IMR-90 (cell line): ENCODE measurements at regions not wholly inside any gene's neighbourhood (a gene's known extent, or its start where the extent isn't known, plus 50 kb on each side); places are given as distances from the start of the nearest gene placed in this dataset.

Experiments
- POLR2A ChIP-seq: IDR thresholded peaks from 2 replicates; pipeline ENCODE4 v1.6.1; 2012; ENCODE audit warnings: mild to moderate bottlenecking, low read depth, low read length
- RAD21 ChIP-seq: IDR thresholded peaks from 2 replicates; pipeline ENCODE4 v1.6.1; 2012; ENCODE audit warnings: low read length, improper control_type of control experiment
- SMC3 ChIP-seq: fragments of 150-350 bp; IDR thresholded peaks from 2 replicates; pipeline ENCODE4 v1.6.1; 2016; ENCODE audit warnings: low read depth, mild to moderate bottlenecking, antibody characterized with exemption, low read length, moderate library complexity
- TF ChIP-seq, protein P1 (sequence below): conservative IDR thresholded peaks from 2 replicates; pipeline ENCODE4 v1.5.1; 2012; ENCODE audit warnings: mild to moderate bottlenecking, low read depth, low read length, improper control_type of control experiment
- TF ChIP-seq, protein P2 (sequence below): fragments of 150-350 bp; IDR thresholded peaks from 2 replicates; pipeline ENCODE4 v1.6.1; 2017; ENCODE audit warnings: mild to moderate bottlenecking, antibody characterized with exemption, low read length, low read depth
- TF ChIP-seq, protein P3 (sequence below): fragments of 150-350 bp; IDR thresholded peaks from 2 replicates; pipeline ENCODE4 v1.6.1; 2016; ENCODE audit warnings: low read depth, mild to moderate bottlenecking, low read length, moderate library complexity, borderline replicate concordance

DNA sequence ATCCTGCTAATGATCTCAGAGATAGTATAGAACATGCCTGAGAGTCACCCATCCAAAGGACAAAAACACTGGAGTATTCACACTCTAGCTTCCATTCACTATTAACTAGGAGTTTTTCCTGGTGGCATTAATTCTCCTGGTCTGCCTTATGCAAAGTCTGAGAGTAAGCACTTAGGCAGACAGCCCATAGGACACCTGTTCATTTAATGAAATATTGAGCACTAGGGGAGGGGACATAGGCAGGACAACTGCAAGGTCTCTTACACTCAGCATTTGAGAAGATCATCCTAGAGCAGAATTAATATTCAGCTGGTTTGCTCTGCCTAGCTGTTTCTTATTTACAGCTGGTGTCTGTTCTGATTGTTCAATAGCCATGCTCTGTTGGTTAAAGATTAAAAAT, 508.5 kb downstream of the CENPC start:
- TF ChIP-seq, protein P1, sequence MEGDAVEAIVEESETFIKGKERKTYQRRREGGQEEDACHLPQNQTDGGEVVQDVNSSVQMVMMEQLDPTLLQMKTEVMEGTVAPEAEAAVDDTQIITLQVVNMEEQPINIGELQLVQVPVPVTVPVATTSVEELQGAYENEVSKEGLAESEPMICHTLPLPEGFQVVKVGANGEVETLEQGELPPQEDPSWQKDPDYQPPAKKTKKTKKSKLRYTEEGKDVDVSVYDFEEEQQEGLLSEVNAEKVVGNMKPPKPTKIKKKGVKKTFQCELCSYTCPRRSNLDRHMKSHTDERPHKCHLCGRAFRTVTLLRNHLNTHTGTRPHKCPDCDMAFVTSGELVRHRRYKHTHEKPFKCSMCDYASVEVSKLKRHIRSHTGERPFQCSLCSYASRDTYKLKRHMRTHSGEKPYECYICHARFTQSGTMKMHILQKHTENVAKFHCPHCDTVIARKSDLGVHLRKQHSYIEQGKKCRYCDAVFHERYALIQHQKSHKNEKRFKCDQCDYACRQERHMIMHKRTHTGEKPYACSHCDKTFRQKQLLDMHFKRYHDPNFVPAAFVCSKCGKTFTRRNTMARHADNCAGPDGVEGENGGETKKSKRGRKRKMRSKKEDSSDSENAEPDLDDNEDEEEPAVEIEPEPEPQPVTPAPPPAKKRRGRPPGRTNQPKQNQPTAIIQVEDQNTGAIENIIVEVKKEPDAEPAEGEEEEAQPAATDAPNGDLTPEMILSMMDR, result no peak
- TF ChIP-seq, protein P2, sequence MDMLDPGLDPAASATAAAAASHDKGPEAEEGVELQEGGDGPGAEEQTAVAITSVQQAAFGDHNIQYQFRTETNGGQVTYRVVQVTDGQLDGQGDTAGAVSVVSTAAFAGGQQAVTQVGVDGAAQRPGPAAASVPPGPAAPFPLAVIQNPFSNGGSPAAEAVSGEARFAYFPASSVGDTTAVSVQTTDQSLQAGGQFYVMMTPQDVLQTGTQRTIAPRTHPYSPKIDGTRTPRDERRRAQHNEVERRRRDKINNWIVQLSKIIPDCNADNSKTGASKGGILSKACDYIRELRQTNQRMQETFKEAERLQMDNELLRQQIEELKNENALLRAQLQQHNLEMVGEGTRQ, result no peak
- no peak for TF ChIP-seq POLR2A
- TF ChIP-seq RAD21, result no peak
- TF ChIP-seq, protein P3, sequence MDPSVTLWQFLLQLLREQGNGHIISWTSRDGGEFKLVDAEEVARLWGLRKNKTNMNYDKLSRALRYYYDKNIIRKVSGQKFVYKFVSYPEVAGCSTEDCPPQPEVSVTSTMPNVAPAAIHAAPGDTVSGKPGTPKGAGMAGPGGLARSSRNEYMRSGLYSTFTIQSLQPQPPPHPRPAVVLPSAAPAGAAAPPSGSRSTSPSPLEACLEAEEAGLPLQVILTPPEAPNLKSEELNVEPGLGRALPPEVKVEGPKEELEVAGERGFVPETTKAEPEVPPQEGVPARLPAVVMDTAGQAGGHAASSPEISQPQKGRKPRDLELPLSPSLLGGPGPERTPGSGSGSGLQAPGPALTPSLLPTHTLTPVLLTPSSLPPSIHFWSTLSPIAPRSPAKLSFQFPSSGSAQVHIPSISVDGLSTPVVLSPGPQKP, result no peak
- TF ChIP-seq SMC3, result no peak
